GM18519 (cell line): ENCODE measurements at regions not wholly inside any gene's neighbourhood (a gene's known extent, or its start where the extent isn't known, plus 50 kb on each side); places are given as distances from the start of the nearest gene placed in this dataset.

ENCODE experiments used
- ATAC-seq: cut with Tn5 transposase; IDR thresholded peaks from one replicate; pipeline ENCODE4 v1.9.1; 2021; ENCODE audit warnings: mild to moderate bottlenecking, moderate library complexity; ENCODE audit not compliant: unreplicated experiment, low FRiP score

DNA sequence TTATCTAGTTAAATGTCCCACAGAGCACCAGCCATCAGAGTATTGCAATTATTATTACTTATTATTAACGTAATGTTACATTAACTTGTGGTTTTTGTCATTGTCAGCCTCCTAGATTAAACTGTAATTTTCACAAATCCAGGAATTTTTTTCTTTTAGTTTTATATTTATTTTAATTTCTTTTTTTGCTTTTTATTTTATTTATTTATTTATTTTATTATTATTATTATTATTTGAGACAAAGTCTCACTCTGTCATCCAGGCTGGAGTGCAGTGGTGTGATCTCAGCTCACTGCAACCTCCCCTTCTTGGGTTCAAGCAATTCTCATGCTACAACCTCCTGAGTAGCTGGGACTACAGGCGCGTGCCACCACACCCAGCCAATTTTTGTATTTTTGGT is 202.9 kb upstream of the LUZP2 start:
- no peak for ATAC-seq

DNA sequence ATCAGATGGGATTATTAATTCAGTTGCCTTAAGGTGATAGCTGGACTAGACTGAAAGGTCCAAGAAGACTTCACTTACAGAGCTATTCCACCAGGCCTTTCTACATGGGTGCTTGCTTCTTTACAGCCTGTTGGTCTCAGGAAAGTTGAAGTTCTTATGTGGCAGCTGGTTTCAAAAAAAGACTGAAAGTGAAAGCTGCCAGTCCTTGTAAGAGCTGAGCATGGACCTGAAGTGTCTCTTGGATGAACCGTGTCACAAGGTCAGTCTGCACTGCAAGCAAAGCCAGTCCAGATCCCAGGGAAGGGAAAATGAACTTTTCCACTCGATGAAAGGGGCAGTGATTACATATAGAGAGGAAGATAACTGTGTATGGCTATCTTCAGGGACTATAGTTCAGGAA is 201.5 kb upstream of the LUZP2 start:
- ATAC-seq, result no peak

DNA sequence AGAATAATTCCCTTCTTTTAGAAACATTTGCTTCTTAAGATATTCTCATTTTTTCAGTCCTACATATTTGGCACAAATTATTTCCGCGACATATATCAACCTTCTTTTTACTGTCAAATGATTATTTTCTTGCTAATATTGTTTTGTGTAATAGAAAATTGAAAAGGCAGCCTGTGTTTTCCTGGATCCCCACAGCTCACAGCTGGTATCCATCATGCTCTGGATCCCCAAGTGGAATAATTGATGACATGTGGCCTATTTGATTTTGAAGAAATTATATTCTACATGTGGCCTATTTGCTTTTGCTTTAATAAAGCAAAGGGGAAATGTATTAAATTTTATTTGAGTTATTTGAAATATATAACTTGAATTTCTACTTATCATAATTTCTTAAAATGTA is 199.4 kb upstream of the LUZP2 start:
- ATAC-seq, result no peak

DNA sequence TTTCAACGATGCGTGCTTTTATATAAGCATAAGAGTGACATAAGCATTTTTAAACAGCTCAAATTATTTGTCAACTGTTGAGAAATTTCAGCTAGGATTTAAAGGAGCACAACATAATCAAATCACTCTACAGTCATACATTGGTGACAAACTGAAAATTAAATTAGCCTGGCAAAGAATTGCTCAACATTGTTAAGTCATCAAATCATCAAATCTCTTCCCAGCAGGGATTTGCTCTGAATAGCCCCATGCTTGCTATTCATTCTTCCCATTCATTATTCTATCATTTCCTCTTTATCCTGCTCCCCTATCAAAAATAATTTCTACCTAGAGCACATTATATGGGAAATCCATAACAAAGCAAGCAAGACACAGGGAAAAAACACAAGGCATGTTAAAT is 198.7 kb upstream of the LUZP2 start:
- ATAC-seq, result no peak

DNA sequence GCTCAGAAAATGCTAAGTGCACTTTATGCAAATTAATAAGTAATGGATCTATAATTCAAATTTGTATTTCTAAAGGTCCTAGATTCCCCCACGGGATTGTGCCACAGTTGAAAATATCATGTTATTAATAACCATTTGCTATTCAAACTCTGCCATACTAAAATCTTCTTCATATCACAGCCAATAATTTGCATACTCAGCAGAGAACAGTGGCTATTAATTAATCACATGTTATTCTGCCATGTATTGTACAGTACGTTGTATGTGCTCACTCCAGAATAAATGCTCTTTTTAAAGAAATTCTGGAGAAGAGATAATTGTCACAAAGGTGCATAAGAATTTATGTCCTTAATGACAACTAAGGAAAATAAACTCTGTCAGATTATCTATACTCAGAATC is 184.9 kb upstream of the LUZP2 start:
- ATAC-seq, result no peak

DNA sequence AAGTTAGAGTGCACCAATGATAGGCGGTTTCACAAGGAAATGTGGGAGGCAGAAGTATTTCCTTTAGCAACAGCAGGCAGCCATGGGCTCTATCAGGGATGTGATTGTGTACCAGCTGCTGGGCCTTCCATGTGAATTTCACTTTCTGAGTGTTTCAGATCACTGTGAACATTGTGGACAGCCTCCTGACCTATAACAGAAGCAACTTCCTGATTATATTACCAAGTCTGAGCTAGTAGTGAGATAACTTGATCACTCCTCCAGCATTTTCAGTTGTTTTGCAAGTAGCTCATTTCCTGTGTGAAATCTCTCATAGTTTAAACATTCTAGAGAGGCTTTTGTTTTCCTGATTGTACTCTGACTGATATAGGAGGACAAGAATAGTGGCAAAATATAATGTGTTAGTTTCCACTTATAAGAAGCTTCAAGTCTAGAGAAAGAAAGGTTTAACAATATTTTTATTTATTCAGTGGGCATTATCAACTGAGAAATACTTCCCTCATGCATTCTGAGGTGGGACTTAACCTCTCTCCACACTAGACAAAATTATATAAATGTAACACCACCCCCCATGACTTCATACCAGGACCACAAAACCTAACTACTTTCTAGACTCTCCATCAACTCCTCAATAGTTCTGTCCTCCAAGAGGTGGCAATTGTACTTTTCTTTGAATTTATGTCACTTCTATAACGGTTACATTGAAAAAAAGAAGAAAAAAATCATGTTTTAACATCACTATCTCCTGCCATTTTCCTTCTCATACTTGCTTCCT is 184.2 kb upstream of the LUZP2 start:
- ATAC-seq, result no peak

DNA sequence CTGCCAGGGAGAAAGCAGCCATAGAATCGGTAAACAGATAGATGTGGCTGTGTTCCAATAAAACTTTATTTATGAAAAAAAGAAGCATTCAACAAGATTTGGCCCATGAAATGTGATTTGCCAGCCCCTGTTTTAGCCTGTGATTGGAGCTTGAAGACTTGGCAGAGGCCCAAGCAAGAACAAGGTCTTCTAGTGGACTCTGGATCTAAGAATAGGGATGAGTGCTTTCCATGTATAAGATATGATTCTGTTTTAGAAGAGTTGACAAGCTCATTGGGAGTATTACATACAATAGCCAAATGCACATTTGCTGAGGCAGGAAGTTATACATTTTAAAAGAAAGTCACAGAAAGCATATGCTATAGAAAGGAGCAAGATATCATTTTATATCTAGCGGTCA is 175.6 kb upstream of the LUZP2 start:
- ATAC-seq, result no peak

DNA sequence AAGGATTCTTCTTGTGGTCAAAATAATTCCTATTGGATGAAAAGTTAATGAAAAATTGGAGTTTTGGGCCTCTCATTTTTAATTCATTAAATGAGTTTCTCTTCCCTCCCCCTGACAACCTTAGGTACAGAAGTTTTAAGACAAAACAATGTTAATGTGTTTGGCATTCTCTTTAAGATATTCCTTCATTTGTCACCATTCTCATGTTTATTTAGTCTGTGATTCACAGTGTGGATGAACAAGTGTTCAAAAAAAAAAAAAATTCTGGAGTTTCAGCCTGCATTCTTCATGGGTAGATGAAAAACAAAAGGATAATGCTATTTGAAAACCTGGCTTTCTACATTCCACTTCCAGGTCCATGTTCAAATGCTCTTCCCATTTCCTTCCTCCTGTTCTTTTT is 172.6 kb upstream of the LUZP2 start:
- no peak for ATAC-seq

DNA sequence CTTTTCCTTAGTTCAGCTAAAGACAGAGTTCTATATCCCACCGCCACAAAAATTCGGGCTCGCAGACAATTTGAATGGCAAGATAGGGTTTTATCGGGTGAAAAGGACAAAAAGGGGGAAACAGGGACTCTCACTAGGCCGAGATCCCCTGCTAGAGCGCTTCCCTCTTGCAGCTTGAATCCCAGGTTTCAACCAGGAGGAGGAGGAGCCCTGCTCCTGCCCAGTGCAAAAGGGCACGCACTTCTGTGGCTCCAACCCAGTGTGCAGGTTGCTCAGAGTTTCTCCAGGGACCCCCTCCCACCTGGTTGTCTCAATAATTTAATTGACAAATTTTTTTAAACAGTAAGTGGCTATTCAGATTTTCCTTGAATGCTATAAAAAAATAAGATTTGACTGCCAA is 152.6 kb upstream of the LUZP2 start:
- no peak for ATAC-seq

DNA sequence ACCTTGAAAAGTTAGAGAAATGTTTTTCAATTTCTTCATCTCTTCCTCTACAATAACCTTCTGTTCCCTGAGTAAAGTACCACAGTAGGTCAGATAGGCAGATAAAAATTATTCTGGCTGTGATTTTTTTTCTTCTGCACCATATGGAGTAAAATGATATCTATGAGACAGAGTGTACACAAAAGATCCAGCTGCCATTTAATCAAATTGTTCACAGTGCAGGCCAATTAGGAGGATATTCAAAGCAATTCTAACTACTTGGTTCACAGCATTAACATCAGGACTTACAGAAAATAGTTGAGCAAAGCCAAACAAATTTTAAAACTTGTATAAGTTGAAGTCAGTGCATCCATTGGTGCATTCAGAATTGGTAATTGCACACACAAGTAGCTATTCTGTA is 147.9 kb upstream of the LUZP2 start:
- no peak for ATAC-seq

DNA sequence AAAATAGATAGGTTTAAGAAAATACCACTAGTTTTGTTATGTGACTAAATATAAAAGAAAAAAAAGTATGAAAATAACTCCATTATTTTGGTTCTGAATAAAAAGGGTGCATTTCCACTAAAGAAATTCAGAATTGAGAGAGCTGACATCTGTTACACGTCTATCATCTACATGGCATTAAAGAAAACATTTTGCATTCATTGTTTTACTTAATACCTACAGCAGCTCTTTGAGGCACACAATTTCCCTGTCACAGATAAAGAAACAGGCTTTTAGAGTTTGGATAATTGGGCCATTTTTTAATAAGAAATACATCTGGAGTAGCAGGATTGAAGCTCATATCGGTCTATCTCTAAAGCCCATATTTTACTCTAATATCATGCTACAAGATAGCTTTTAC is 145.7 kb upstream of the LUZP2 start:
- no peak for ATAC-seq

DNA sequence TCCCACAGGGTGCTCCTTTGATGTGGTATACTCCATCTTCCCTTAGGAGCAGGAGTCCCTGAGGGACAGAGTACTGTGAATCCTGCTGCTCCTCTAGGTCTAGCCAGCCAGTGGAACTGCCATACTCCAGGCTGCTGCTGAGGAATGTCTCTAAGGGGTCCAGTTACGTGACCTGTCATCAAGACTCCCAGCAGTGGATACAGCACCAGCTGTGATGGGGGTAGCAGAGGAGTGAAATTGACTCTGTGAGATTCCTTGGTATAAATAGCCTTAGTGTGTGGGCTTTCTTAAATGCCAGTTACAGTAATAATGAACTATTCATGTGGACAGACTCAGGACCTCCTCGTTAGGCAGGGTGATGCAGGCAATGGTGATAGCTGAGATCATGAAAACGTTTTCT is 140.4 kb upstream of the LUZP2 start:
- no peak for ATAC-seq

DNA sequence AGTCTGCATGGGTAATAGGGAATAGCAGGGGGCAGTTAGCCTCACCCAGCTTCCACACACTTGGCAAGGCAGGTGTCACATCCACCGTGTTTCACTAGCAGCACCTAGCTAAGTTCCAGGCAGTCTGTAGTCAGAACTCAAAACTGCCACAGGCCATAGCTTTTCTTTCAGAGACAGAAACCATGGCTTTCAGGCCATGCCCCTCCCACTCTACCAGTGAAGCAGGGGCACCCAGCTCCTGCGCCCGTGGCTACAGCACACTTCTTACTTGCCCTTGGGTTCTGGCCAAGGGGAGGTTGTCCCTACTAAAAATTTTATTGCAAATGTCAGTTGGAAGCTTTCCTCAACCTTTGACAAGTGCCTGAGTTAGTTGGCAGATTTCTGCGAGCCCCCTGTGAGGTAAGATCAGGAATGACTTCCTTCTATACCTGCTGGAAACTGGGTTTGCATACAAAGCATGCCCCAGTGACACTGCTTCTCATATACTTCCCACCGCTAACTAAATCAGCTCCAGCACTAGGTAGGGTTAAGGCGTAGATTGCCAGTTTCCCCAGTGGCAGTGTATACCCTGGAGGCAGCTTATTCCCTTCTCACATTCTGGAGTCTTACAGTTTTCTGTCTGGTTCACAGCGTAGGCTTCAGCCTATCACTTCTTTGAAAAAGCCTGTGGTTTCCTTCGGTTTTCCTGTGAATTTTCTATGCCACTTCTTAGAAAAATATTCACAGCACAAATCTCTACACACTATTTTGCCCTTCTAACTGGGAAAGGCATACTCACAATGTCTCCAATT is 139.0 kb upstream of the LUZP2 start:
- ATAC-seq, result no peak

DNA sequence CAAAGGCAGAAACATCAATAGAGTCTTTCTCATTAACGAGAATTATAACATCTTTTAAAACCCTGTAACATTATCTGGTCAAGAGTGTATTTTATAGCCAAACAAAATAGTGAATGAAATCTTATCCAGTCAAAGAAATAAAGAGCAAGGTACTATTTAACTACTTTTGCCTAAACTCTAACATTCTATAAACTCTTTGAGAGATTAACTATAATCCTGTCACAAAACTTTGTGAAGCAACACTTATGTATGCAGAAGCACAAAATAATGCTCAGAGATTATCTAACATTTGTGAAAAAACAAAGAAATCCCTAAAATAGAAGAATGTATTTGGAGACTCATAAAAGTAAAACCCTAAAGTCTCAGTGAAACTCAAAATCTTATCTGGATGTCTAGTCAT is 124.4 kb upstream of the LUZP2 start:
- no peak for ATAC-seq

DNA sequence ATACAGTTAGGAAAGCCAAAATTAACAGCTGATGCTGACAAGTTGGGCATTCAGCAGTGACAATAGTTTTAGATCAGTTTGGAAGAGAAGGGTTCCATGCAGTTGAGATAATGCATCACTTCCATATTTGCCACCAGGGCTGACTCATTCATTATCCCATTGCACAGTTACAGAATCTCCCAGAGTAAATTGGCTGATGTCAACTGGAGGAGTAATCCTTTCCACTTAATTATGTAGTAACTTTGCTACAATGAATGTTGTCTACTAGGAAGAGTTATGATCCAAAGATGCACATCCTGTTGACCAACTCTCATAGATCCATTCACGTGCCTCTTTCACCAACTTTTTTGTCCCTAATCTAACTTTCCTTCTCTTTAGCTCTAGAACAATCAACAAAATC is 123.3 kb upstream of the LUZP2 start:
- no peak for ATAC-seq

DNA sequence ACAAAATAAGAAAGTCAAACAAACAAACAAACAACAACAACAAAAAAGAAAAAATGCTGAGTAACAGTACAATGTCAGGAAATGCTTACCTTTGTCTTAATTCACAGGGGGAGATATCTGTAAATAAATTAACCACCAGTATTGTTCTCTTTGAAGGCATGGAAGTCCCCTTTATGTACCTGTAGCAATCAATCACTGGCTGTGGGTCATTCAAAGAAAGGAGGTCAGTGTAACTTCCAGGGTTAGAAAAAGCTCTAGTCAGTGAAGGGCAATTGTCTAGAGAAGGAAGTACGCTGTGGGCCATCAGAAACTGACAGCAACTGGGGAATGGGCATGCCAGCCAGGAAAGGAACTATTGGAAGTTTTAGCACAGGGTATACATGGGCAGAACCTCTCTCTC is 121.5 kb upstream of the LUZP2 start:
- no peak for ATAC-seq

DNA sequence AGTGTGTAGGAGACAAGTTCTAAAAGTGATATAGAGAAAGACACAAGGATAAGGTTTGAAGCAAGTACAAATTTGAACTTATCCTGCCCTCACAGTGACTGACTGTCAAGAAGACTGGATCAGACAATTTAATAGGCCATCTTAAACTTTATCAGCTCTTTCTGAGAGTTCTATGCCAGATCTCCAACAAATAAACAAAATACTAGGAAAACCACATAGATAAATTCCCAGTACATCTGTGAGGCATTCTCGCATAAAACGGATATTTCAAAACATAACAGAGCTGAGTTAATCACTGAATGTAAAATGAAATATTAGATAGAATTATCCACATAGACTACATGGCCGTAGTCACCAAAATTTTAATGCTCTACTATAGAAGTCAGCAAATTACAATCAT is 120.9 kb upstream of the LUZP2 start:
- no peak for ATAC-seq

DNA sequence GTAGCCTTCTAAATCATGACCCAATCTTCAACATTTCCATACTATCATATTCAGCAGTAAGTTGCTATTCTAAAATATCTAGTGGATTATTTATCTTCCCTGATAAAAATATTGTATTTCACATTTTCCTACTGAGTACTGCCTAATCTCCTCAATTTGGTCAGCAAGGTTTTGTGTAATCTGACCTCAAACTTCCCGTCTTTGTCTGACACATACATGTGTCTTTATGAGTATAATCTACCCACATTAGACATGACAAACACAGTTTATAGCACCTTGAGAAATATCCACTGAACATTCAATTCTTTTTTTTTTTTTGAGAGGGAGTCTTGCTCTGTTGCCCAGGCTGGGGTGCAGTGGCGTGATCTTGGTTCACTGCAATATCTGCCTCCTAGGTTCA is 113.7 kb upstream of the LUZP2 start:
- no peak for ATAC-seq

DNA sequence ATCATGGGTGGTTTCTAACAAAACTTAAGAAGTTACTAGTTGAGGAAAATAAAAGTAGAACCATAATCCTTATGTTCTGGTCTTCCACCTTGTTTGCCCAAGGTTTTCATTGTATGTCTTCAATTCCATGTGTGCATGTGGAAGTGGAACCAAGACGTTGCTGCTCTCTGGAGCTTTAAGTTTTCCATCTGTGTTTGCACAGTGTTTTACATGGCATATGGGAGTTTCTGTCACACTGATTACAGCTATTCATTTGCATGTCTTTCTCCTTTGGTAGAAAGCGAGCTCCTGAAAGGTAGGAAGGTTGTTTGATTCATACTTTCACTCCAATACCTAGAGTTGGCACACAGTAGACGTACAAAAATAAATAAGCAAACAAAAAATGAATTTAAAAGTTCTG is 112.6 kb upstream of the LUZP2 start:
- ATAC-seq, result no peak

DNA sequence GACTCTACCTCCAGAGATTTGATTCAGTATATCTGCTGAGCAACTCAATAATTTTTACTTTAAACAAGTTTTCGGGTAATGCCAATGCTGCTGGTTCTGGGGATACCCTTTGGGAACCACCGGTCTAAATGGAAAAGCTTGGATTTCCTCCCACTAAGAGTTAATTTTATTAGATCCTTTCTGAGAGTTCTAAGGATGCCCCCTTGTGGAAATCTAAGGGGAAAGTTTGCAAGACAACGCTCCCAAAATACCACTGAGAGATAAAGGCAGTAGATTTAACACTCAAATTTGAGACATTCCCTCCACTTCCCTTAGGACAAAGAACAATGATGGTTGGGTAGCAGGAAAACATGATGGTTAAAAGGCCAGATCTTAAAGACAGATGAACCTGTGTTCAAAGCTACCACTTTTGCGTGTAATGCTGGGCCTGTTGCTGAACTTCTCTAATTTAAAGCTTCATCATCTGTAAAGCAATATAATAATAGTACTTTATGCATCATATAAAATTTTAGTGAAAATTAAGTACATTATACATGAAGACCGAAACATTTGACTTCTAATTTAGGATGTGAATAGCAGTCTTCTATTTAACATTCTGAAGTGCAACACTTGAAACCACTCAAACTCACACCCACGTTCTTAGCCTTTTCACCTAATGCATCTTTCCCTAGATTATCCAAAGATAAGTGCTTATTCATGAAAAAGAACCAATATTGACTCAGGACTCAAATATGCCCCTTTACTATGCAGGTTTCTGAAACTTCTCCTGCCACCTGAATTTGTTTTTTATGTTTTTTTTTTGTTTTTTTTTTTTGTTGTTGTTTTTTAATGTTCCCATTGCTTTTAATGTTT is 110.1 kb upstream of the LUZP2 start:
- no peak for ATAC-seq

DNA sequence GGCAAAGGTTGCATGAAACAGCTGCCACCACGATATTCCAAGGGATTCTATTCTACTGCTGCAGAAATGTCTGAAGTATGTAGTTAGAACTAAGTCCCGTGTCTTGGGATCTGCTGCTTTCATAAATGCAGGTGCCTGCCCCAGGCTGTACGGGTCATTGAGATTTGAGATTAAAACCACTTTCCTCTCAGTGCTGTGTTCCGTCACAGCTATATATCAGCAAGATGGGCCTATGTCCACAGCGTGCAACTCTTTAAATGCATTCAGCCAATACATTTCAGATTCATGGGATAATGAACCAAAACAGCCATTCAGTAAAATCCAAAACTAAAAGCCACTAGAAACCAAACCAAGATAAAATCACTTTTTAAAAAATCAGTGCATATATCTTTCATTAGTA is 107.3 kb upstream of the LUZP2 start:
- no peak for ATAC-seq
